H1 (cell line): ENCODE measurements at regions not wholly inside any gene's neighbourhood (a gene's known extent, or its start where the extent isn't known, plus 50 kb on each side); places are given as distances from the start of the nearest gene placed in this dataset.

ENCODE experiments used
- CTCF ChIA-PET: fragments of 300-600 bp; sonication (Branson Sonifier 250); formaldehyde crosslinking; loops from one replicate; lab custom pipeline; 2021; ENCODE audit not compliant: partially characterized antibody; lab: Charles Lee
- POLR2A ChIA-PET: fragments of 300-600 bp; sonication (Branson Sonifier 250); formaldehyde crosslinking; loops from one replicate; lab custom pipeline; 2021; ENCODE audit warnings: inconsistent platforms; ENCODE audit not compliant: partially characterized antibody; lab: Charles Lee
- DNase-seq, 2 experiments: peaks; one replicate each; pipeline versions ENCODE4 v3.0.0 to v3.0.0-alpha.2; 2010 to 2022; ENCODE audit warnings: low spot score in 2 of 2, low read depth in 1 of 2, mixed read lengths in 1 of 2
- FAIRE-seq: peaks from 2 replicates; lab custom pipeline; 2011; peaks lifted over from hg19 to GRCh38; lab: Jason Lieb, UNC
- H2AFZ ChIP-seq: 2 replicates; pipeline ENCODE4 v1.8.1; 2012; ENCODE audit warnings: low read length, inconsistent platforms
- H2AK5ac ChIP-seq: 2 replicates; pipeline ENCODE4 v1.6.1; 2013; ENCODE audit warnings: low read depth, low read length
- H2BK120ac ChIP-seq: replicated peaks from 2 replicates; pipeline ENCODE3; 2013; ENCODE audit warnings: low read depth, low read length, inconsistent platforms
- H2BK12ac ChIP-seq: 2 replicates; pipeline ENCODE4 v1.6.1; 2013; ENCODE audit warnings: low read depth, low read length
- H2BK15ac ChIP-seq: 2 replicates; pipeline ENCODE4 v1.6.1; 2013; ENCODE audit warnings: low read length
- H2BK20ac ChIP-seq: 2 replicates; pipeline ENCODE4 v1.6.1; 2013; ENCODE audit warnings: low read length
- H2BK5ac ChIP-seq: 2 replicates; pipeline ENCODE4 v1.6.1; 2013; ENCODE audit warnings: low read depth, low read length
- H3K14ac ChIP-seq: 2 replicates; pipeline ENCODE4 v1.6.1; 2013; ENCODE audit warnings: inconsistent platforms; ENCODE audit not compliant: insufficient read length
- H3K18ac ChIP-seq: 2 replicates; pipeline ENCODE4 v1.6.1; 2013; ENCODE audit warnings: low read length; ENCODE audit errors: extremely low read depth
- H3K23ac ChIP-seq: 2 replicates; pipeline ENCODE4 v1.6.1; 2013; ENCODE audit warnings: inconsistent platforms; ENCODE audit not compliant: insufficient read length
- H3K23me2 ChIP-seq: 2 replicates; pipeline ENCODE4 v1.6.1; 2013; ENCODE audit warnings: low read depth, low read length
- H3K27ac ChIP-seq: 2 replicates; pipeline ENCODE4 v1.6.1; 2011; ENCODE audit warnings: low read depth, low read length, inconsistent platforms
- H3K27me3 ChIP-seq, 4 experiments: replicated peaks in 1 of 4; 1 replicate in 1 of 4; 2 replicates in 3 of 4; pipeline versions ENCODE4 v1.6.1 to v1.8.1; 2011 to 2013; ENCODE audit warnings: low read length in 3 of 4, mild to moderate bottlenecking in 3 of 4, inconsistent platforms in 2 of 4, mixed read lengths in 2 of 4, moderate library complexity in 1 of 4; ENCODE audit not compliant: control insufficient read depth in 3 of 4, insufficient read depth in 3 of 4; ENCODE audit errors: extremely low read depth in 1 of 4
- H3K36me3 ChIP-seq, 4 experiments: 2 replicates each; pipeline versions ENCODE4 v1.6.1 to v1.8.1; 2011 to 2013; ENCODE audit warnings: mild to moderate bottlenecking in 4 of 4, low read length in 3 of 4, moderate library complexity in 2 of 4, control low read depth in 1 of 4, inconsistent platforms in 1 of 4; ENCODE audit not compliant: insufficient read depth in 4 of 4, control insufficient read depth in 2 of 4
- H3K4ac ChIP-seq: replicated peaks from 2 replicates; pipeline ENCODE3; 2013; ENCODE audit warnings: low read length, low read depth, mixed read lengths, inconsistent platforms; ENCODE audit not compliant: insufficient read length
- H3K4me1 ChIP-seq, 4 experiments: replicated peaks in 1 of 4; 1 replicate in 1 of 4; 2 replicates in 3 of 4; pipeline versions ENCODE4 v1.6.1 to v1.8.1; 2011 to 2013; ENCODE audit warnings: low read length in 3 of 4, inconsistent platforms in 2 of 4, mixed read lengths in 1 of 4; ENCODE audit not compliant: insufficient read depth in 4 of 4, control insufficient read depth in 3 of 4
- H3K4me2 ChIP-seq, 2 experiments: 2 replicates each; pipeline versions ENCODE4 v1.6.1 to v1.8.1; 2011 to 2013; ENCODE audit warnings: low read depth in 2 of 2, low read length in 2 of 2, control low read depth in 1 of 2, inconsistent platforms in 1 of 2, mild to moderate bottlenecking in 1 of 2; ENCODE audit not compliant: insufficient read depth in 1 of 2
- H3K4me3 ChIP-seq, 4 experiments: fragments of 200-600, 300-600 bp in 1 of 4; sonication (generic), shearing (Covaris generic), sonication (Bioruptor Twin) in 1 of 4; 2 replicates each; pipeline versions ENCODE4 v1.5.1 to v1.8.1; 2011 to 2016; ENCODE audit warnings: low read length in 4 of 4, low read depth in 3 of 4, control low read depth in 2 of 4, inconsistent platforms in 2 of 4, mild to moderate bottlenecking in 2 of 4, mixed read lengths in 1 of 4, moderate library complexity in 1 of 4; ENCODE audit not compliant: insufficient read depth in 2 of 4; ENCODE audit errors: extremely low read depth in 1 of 4
- H3K56ac ChIP-seq: replicated peaks from 2 replicates; pipeline ENCODE3; 2013; ENCODE audit warnings: low read depth, mild to moderate bottlenecking, mixed read lengths, low read length, inconsistent platforms; ENCODE audit not compliant: insufficient read length
- H3K79me1 ChIP-seq: 2 replicates; pipeline ENCODE4 v1.6.1; 2013; ENCODE audit warnings: low read depth, low read length, control low read depth
- H3K79me2 ChIP-seq, 2 experiments: 2 replicates each; pipeline versions ENCODE4 v1.6.1 to v1.8.1; 2012 to 2013; ENCODE audit warnings: low read length in 2 of 2, mild to moderate bottlenecking in 2 of 2, inconsistent platforms in 1 of 2; ENCODE audit not compliant: insufficient read depth in 2 of 2, control insufficient read depth in 1 of 2
- H3K9ac ChIP-seq, 4 experiments: replicated peaks in 1 of 4; 1 replicate in 1 of 4; 2 replicates in 3 of 4; pipeline versions ENCODE4 v1.6.1 to v1.8.1; 2011 to 2013; ENCODE audit warnings: low read depth in 3 of 4, low read length in 3 of 4, control low read depth in 2 of 4, mild to moderate bottlenecking in 2 of 4, moderate library complexity in 2 of 4, inconsistent platforms in 1 of 4; ENCODE audit errors: extremely low read depth in 1 of 4
- H3K9me3 ChIP-seq, 2 experiments: 2 replicates each; pipeline versions ENCODE4 v1.6.1 to v1.8.1; 2012 to 2013; ENCODE audit warnings: mild to moderate bottlenecking in 2 of 2, moderate library complexity in 2 of 2, control low read depth in 1 of 2, inconsistent platforms in 1 of 2, low read depth in 1 of 2, low read length in 1 of 2, mixed read lengths in 1 of 2; ENCODE audit not compliant: insufficient read depth in 2 of 2
- H4K20me1 ChIP-seq, 2 experiments: replicated peaks in 1 of 2; 2 replicates each; pipeline versions ENCODE3 to v1.8.1; 2011 to 2013; ENCODE audit warnings: inconsistent platforms in 2 of 2, low read length in 2 of 2, mild to moderate bottlenecking in 1 of 2; ENCODE audit not compliant: insufficient read depth in 2 of 2, control insufficient read depth in 1 of 2
- H4K5ac ChIP-seq: 2 replicates; pipeline ENCODE4 v1.6.1; 2013; ENCODE audit warnings: low read length, low read depth, mixed read lengths, inconsistent platforms; ENCODE audit not compliant: insufficient read length
- H4K8ac ChIP-seq: 2 replicates; pipeline ENCODE4 v1.8.0; 2013; ENCODE audit warnings: mild to moderate bottlenecking, moderate library complexity, low read length, inconsistent platforms; ENCODE audit not compliant: insufficient read depth; ENCODE audit errors: extremely low read depth
- H4K91ac ChIP-seq: replicated peaks from 2 replicates; pipeline ENCODE3; 2013; ENCODE audit warnings: low read length, mixed read lengths, inconsistent platforms; ENCODE audit not compliant: insufficient read length
- CEBPB ChIP-seq: IDR thresholded peaks from 2 replicates; pipeline ENCODE4 v1.6.1; 2012; ENCODE audit warnings: low read depth, low read length
- EP300 ChIP-seq, 2 experiments: IDR thresholded peaks; 1 replicate in 1 of 2; 2 replicates in 1 of 2; pipeline ENCODE4 v1.6.1; 2011 to 2012; ENCODE audit warnings: low read depth in 2 of 2, low read length in 2 of 2, mild to moderate bottlenecking in 2 of 2, borderline replicate concordance in 1 of 2, inconsistent platforms in 1 of 2, moderate library complexity in 1 of 2
- POLR2A ChIP-seq, 2 experiments: IDR thresholded peaks; 1 replicate in 1 of 2; 2 replicates in 1 of 2; pipeline ENCODE4 v1.6.1; 2011; ENCODE audit warnings: low read depth in 2 of 2, low read length in 2 of 2, mild to moderate bottlenecking in 2 of 2; ENCODE audit errors: control extremely low read depth in 1 of 2
- WGBS, 2 experiments: shearing (Covaris generic) in 1 of 2; methylation state at CpG; one replicate each; pipeline versions ENCODE4 v1.1.6 to v1.1.7; 2013 to 2015; ENCODE audit warnings: low lambda C conversion rate in 2 of 2, mixed read lengths in 2 of 2, inconsistent platforms in 1 of 2, low coverage in 1 of 2, missing lambda C conversion rate in 1 of 2; ENCODE audit not compliant: insufficient replicate concordance in 2 of 2, insufficient coverage in 1 of 2, insufficient read length in 1 of 2; ENCODE audit errors: extremely low coverage in 1 of 2, missing lambda C conversion rate in 1 of 2; 5-methylcytosine and 5-hydroxymethylcytosine counted together

DNA sequence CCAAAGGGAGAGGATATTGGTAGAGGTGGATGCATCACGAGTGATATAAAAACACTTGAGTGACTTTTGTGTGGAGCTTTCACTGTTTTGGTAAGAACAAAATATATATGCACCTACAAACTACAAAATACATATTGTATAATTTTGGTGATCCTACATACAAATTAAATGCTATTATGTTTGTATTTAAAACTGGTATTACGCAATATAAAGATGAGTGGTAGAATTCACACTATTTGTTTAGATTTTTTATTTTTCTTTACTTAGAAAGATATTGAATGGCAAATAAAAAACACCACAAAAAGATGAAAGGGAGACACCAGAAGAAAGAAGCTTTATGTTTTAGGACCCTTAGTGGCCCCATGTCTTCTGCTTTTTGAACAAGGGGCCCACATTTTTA lies 770.7 kb upstream of the ID2 start:
- ChIA-PET CTCF (no interaction called here), POLR2A (interaction anchor here (1.3 kb wide), 1 partner anchor 12 kb away, joined by 3 read pairs; no protein-coding TSS in a partner anchor)
- Histone ChIP-seq H3K9me3 (peaks cover 0 to 3% of the 10 kb centered on the region in 2 experiments; a peak in 2 of 4 replicates), H3K79me2 (no peaks in the 10 kb centered on the region), H2AK5ac (no peak overlapping the region), H3K4me1 (peaks cover 3 to 4% (median 3%) of the 10 kb centered on the region in 4 experiments; a peak in 6 of 7 replicates), H4K8ac (no peak overlapping the region), H3K23me2 (no peaks in the 10 kb centered on the region), H3K56ac (no peak overlapping the region), H3K18ac (no peak overlapping the region), H3K4me3 (no peak overlapping the region), H4K5ac (no peak overlapping the region), H4K91ac (no peak overlapping the region), H3K79me1 (no peaks in the 10 kb centered on the region), H3K14ac (no peak overlapping the region), H3K27ac (no peak overlapping the region), H3K9ac (no peak overlapping the region), H2AFZ (no peak overlapping the region), H3K4ac (no peak overlapping the region), H2BK20ac (no peak overlapping the region), H2BK15ac (no peak overlapping the region), H4K20me1 (no peaks in the 10 kb centered on the region), H3K4me2 (no peak overlapping the region), H3K23ac (no peak overlapping the region), H3K27me3 (no peaks in the 10 kb centered on the region), H2BK120ac (no peak overlapping the region), H2BK12ac (no peak overlapping the region), H3K36me3 (no peaks in the 10 kb centered on the region), H2BK5ac (no peak overlapping the region)
- TF ChIP-seq POLR2A (IDR thresholded peaks at IDR 0.05; ENCODE audit: control extremely low read depth in 1 of 2, low read depth in 2 of 2, low read length in 2 of 2): no peak
- peak; percentile 87 for TF ChIP-seq CEBPB
- no peak for TF ChIP-seq EP300 (IDR thresholded peaks at IDR 0.05; ENCODE audit: borderline replicate concordance in 1 of 2, low read depth in 2 of 2, low read length in 2 of 2)
- FAIRE-seq (no peak), DNase-seq (no peak)
- WGBS, 2 experiments: 88% methylated on average over 2 of the region's 2 CpGs; no CpG with 5 or more reads in 1 of the 2 experiments
